HepG2 (cell line): ENCODE measurements at regions not wholly inside any gene's neighbourhood (a gene's known extent, or its start where the extent isn't known, plus 50 kb on each side); places are given as distances from the start of the nearest gene placed in this dataset.

Experiments
- ARID5B ChIP-seq: IDR thresholded peaks from 2 replicates; pipeline ENCODE4 v1.4.0; 2020; ENCODE audit warnings: mild to moderate bottlenecking, missing genetic modification reagents
- CAMTA2 ChIP-seq: sonication (generic); formaldehyde crosslinking; IDR thresholded peaks from 2 replicates; pipeline ENCODE4 v1.4.0; 2020; ENCODE audit warnings: mild to moderate bottlenecking, missing genetic modification reagents, borderline replicate concordance
- FOXO1 ChIP-seq: sonication (generic); formaldehyde crosslinking; IDR thresholded peaks from 2 replicates; pipeline ENCODE4 v1.4.0; 2020; ENCODE audit warnings: missing genetic modification reagents
- FOXP1 ChIP-seq, 2 experiments: fragments of 450-650 bp in 1 of 2; IDR thresholded peaks; 2 replicates each; pipeline ENCODE4 v1.6.1; 2017 to 2018; ENCODE audit warnings: antibody characterized with exemption in 1 of 2
- ISX ChIP-seq: sonication (generic); formaldehyde crosslinking; conservative IDR thresholded peaks from 2 replicates; pipeline ENCODE4 v1.5.0; 2020; ENCODE audit warnings: missing genetic modification reagents
- LCORL ChIP-seq, 2 experiments: fragments of 450-650 bp in 1 of 2; sonication (generic) in 1 of 2; formaldehyde crosslinking in 1 of 2; IDR thresholded peaks; 2 replicates each; pipeline versions ENCODE4 v1.5.0 to v1.6.1; 2017 to 2020; ENCODE audit warnings: antibody characterized with exemption in 1 of 2, missing genetic modification reagents in 1 of 2
- MAFK ChIP-seq, 2 experiments: IDR thresholded peaks in 1 of 2; conservative IDR thresholded peaks in 1 of 2; 2 replicates each; pipeline ENCODE4 v1.6.1; 2011; ENCODE audit warnings: improper control_type of control experiment in 2 of 2, low read length in 2 of 2
- MEF2D ChIP-seq: sonication (generic); formaldehyde crosslinking; IDR thresholded peaks from 2 replicates; pipeline ENCODE4 v1.5.1; 2020; ENCODE audit warnings: mild to moderate bottlenecking, missing genetic modification reagents
- PATZ1 ChIP-seq: sonication (generic); formaldehyde crosslinking; IDR thresholded peaks from 2 replicates; pipeline ENCODE4 v1.4.0; 2020; ENCODE audit warnings: missing genetic modification reagents
- PRMT3 ChIP-seq: sonication (generic); formaldehyde crosslinking; IDR thresholded peaks from 2 replicates; pipeline ENCODE4 v1.8.1; 2022; ENCODE audit warnings: low read depth, mild to moderate bottlenecking, moderate library complexity, missing genetic modification reagents, borderline replicate concordance
- SOX13 ChIP-seq, 3 experiments: fragments of 450-650 bp in 1 of 3; sonication (generic) in 1 of 3; formaldehyde crosslinking in 1 of 3; IDR thresholded peaks in 2 of 3; conservative IDR thresholded peaks in 1 of 3; 2 replicates each; pipeline versions ENCODE4 v1.5.0 to v1.6.1; 2016 to 2020; ENCODE audit warnings: antibody characterized with exemption in 1 of 3, mild to moderate bottlenecking in 1 of 3, missing compliant biosample characterization in 1 of 3, missing genetic modification reagents in 1 of 3, moderate library complexity in 1 of 3
- SOX5 ChIP-seq: IDR thresholded peaks from 2 replicates; pipeline ENCODE4 v1.6.1; 2016; ENCODE audit warnings: borderline replicate concordance
- SOX6 ChIP-seq, 2 experiments: fragments of 450-650 bp in 1 of 2; sonication (generic) in 1 of 2; formaldehyde crosslinking in 1 of 2; IDR thresholded peaks; 2 replicates each; pipeline versions ENCODE4 v1.4.0 to v1.6.1; 2017 to 2020; ENCODE audit warnings: antibody characterized with exemption in 1 of 2, mild to moderate bottlenecking in 1 of 2, missing genetic modification reagents in 1 of 2
- TERF1 ChIP-seq: sonication (generic); formaldehyde crosslinking; IDR thresholded peaks from 2 replicates; pipeline ENCODE4 v1.8.0; 2022; ENCODE audit warnings: mild to moderate bottlenecking, missing genetic modification reagents, moderate library complexity
- TP53 ChIP-seq: sonication (generic); formaldehyde crosslinking; conservative IDR thresholded peaks from 2 replicates; pipeline ENCODE4 v1.4.0; 2020; ENCODE audit warnings: missing genetic modification reagents
- TRIM24 ChIP-seq: sonication (generic); formaldehyde crosslinking; IDR thresholded peaks from 2 replicates; pipeline ENCODE4 v1.8.0; 2022; ENCODE audit warnings: mild to moderate bottlenecking, missing genetic modification reagents
- ZFP91 ChIP-seq: sonication (generic); formaldehyde crosslinking; IDR thresholded peaks from 2 replicates; pipeline ENCODE4 v1.9.0; 2022; ENCODE audit warnings: missing genetic modification reagents, mild to moderate bottlenecking, borderline replicate concordance
- ZNF354B ChIP-seq: sonication (generic); formaldehyde crosslinking; IDR thresholded peaks from 2 replicates; pipeline ENCODE4 v1.8.0; 2022; ENCODE audit warnings: mild to moderate bottlenecking, missing genetic modification reagents
- ZNF383 ChIP-seq: sonication (generic); formaldehyde crosslinking; IDR thresholded peaks from 2 replicates; pipeline ENCODE4 v1.4.0; 2020; ENCODE audit warnings: missing genetic modification reagents, mild to moderate bottlenecking, borderline replicate concordance
- ZSCAN21 ChIP-seq: sonication (generic); formaldehyde crosslinking; IDR thresholded peaks from 2 replicates; pipeline ENCODE4 v1.8.0; 2022; ENCODE audit warnings: mild to moderate bottlenecking, missing genetic modification reagents, moderate library complexity, borderline replicate concordance
- ZSCAN29 ChIP-seq: sonication (generic); formaldehyde crosslinking; conservative IDR thresholded peaks from 2 replicates; pipeline ENCODE4 v1.4.0; 2020; ENCODE audit warnings: mild to moderate bottlenecking, missing genetic modification reagents

- TF ChIP-seq ZFP91 = no peak
- no peak for TF ChIP-seq LCORL (IDR thresholded peaks at IDR 0.05)
- TF ChIP-seq LCORL (CRISPR knock-in tag; IDR thresholded peaks at IDR 0.05) = no peak
- no peak for TF ChIP-seq ZNF354B
- TF ChIP-seq ZSCAN21 (CRISPR knock-in tag) = no peak
- no peak for TF ChIP-seq CAMTA2 (CRISPR knock-in tag)
- no peak for TF ChIP-seq TRIM24 (CRISPR knock-in tag)
- TF ChIP-seq ISX (CRISPR knock-in tag) = no peak
- TF ChIP-seq ZSCAN29 (CRISPR knock-in tag) = no peak
- no peak for TF ChIP-seq FOXO1 (CRISPR knock-in tag)
- TF ChIP-seq PATZ1 (CRISPR knock-in tag) = peak; percentile 75
- peak; percentile 74; the same call in 1 of the 2 replicates for TF ChIP-seq SOX5 (CRISPR knock-in tag)
- no peak for TF ChIP-seq TP53
- no peak for TF ChIP-seq MEF2D
- no peak for TF ChIP-seq SOX13 (IDR thresholded peaks at IDR 0.05)
- TF ChIP-seq SOX13 (CRISPR knock-in tag; conservative IDR thresholded peaks at IDR 0.05 in 1 of 2, IDR thresholded peaks at IDR 0.05 in 1 of 2) = peak in 1 of 2 experiments; percentile 74; a peak in 2 of 4 replicates
- TF ChIP-seq PRMT3 (CRISPR knock-in tag) = no peak
- peak; percentile 18; the same call in 1 of the 2 replicates for TF ChIP-seq FOXP1 (IDR thresholded peaks at IDR 0.05)
- TF ChIP-seq FOXP1 (CRISPR knock-in tag; IDR thresholded peaks at IDR 0.05) = peak; percentile 8; the same call in 1 of the 2 replicates
- TF ChIP-seq ARID5B (CRISPR knock-in tag) = peak; percentile 49; the same call in 1 of the 2 replicates
- no peak for TF ChIP-seq ZNF383 (CRISPR knock-in tag)
- TF ChIP-seq SOX6 (IDR thresholded peaks at IDR 0.05) = no peak
- peak; percentile 59 for TF ChIP-seq SOX6 (CRISPR knock-in tag; IDR thresholded peaks at IDR 0.05)
- no peak for TF ChIP-seq TERF1
- TF ChIP-seq MAFK (conservative IDR thresholded peaks at IDR 0.05 in 1 of 2, IDR thresholded peaks at IDR 0.05 in 1 of 2; ENCODE audit: low read length in 2 of 2) = no peak
Measured at GRCh38 chrX:53883196-53883595, 161.1 kb downstream of the PHF8 start (continued).
